ENCODE measurements at regions not wholly inside any gene's neighbourhood (a gene's known extent, or its start where the extent isn't known, plus 50 kb on each side); places are given as distances from the start of the nearest gene placed in this dataset.
A peak's percentile ranks its signal among the peaks of the same experiment; 100 is the strongest.
"Not testable (repeated sequence)": the region's sequence is repeated elsewhere in the genome, so short reads cannot be mapped to it uniquely, and the experiment has no call there.

GRCh38 chr7:34488766-34489165, 169.3 kb upstream of the NPSR1 start:
- DNase-seq: no peak

- no peak for DNase-seq
Observed at GRCh38 chr7:34491899-34492298, 166.1 kb upstream of the NPSR1 start.

- no peak for DNase-seq
Observed at GRCh38 chr7:34493752-34494151, 164.3 kb upstream of the NPSR1 start.

- DNase-seq: no peak
Observed at GRCh38 chr7:34497153-34497777, 160.8 kb upstream of the NPSR1 start.

- DNase-seq: no peak
Observed at GRCh38 chr7:34501156-34501555, 156.9 kb upstream of the NPSR1 start.

GRCh38 chr7:34507191-34507590, 150.8 kb upstream of the NPSR1 start:
- no peak for DNase-seq

GRCh38 chr7:34523226-34523918, 134.6 kb upstream of the NPSR1 start:
- peak; percentile 55 for DNase-seq

GRCh38 chr7:34530259-34530658, 127.8 kb upstream of the NPSR1 start:
- no peak for DNase-seq

GRCh38 chr7:34539003-34539402, 119.0 kb upstream of the NPSR1 start:
- no peak for DNase-seq

- DNase-seq: no peak
Observed at GRCh38 chr7:34544621-34545020, 113.4 kb upstream of the NPSR1 start.

- no peak for DNase-seq
Observed at GRCh38 chr7:34550996-34551395, 107.0 kb upstream of the NPSR1 start.

GRCh38 chr7:34552502-34552901, 105.5 kb upstream of the NPSR1 start:
- DNase-seq: no peak

- no peak for DNase-seq
Observed at GRCh38 chr7:34558022-34558421, 100.0 kb upstream of the NPSR1 start.

GRCh38 chr7:34564091-34564490, 93.9 kb upstream of the NPSR1 start:
- no peak for DNase-seq

GRCh38 chr7:34567906-34568305, 90.1 kb upstream of the NPSR1 start:
- no peak for DNase-seq

- DNase-seq: no peak
Observed at GRCh38 chr7:34569975-34570699, 87.9 kb upstream of the NPSR1 start.

GRCh38 chr7:34575006-34575405, 83.0 kb upstream of the NPSR1 start:
- no peak for DNase-seq

- DNase-seq: not testable (repeated sequence)
Observed at GRCh38 chr7:34577934-34578333, 80.1 kb upstream of the NPSR1 start.

- not testable (repeated sequence) for DNase-seq
Observed at GRCh38 chr7:34581698-34582097, 76.3 kb upstream of the NPSR1 start.

- no peak for DNase-seq
Observed at GRCh38 chr7:34584526-34584925, 73.5 kb upstream of the NPSR1 start.

GRCh38 chr7:34596887-34597286, 61.1 kb upstream of the NPSR1 start:
- no peak for DNase-seq

- DNase-seq: no peak
Observed at GRCh38 chr7:34603711-34604444, 54.1 kb upstream of the NPSR1 start.

Measured in fibroblast of skin of scalp (primary cell).